ENCODE measurements at regions not wholly inside any gene's neighbourhood (a gene's known extent, or its start where the extent isn't known, plus 50 kb on each side); places are given as distances from the start of the nearest gene placed in this dataset.

DNA sequence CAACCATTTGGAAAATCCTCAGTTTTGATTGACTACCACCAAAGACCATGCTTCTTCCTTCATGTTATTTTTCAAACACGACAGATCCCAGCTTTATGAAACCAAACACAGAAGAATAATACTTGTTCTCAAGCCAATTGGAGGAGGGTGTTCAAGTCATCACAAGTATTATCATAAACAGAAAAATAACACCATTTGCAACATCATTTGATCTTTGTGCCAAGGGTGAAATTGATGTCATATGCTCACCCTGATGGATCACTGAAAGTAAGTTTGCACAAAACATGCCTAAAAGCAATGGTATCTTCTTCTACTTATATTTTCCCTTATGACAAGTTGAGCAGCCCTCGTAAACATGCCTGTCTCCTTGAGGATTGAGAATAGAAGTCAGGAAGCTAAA lies 448.0 kb upstream of the ZEB2 start:
- DNase-seq: no peak

DNA sequence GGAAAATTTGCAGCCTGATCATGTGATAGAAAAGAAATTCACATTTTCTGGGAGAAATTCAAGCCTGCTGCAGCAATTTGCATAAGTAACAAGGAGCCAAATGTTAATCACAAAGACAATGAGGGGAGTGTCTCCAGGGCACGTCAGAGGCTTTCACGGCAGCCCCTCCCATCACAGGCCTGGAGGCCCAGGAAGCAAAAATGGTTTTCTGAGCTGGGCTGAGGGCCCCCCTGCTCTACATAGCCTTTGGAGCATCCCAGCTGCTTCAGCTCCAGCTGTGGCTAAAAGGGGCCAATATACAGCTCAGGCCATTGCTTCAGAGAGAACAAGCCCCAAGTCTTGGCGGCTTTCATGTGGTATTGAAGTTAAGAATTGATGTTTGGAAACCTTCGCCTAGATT lies 445.3 kb upstream of the ZEB2 start:
- DNase-seq: no peak

DNA sequence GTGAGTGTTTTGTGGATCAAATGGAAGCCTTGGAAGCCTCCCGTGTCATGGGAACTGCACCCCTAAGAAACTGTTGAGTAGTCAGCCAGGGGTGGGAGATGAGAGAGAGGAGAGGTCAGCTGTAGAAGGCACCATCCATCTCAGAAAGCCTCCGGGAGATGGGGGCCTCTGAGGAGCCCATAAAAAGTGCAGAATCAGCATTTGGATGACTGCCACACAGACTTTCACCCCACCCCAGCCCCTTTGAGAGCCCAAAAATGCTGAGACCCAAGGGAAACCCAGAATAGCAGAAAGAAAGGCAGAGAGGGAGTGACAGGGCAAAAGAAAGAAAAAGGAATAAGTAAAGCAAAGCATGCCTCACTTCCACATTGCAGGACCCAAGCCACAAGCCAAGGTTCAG lies 443.1 kb upstream of the ZEB2 start:
- DNase-seq: no peak

DNA sequence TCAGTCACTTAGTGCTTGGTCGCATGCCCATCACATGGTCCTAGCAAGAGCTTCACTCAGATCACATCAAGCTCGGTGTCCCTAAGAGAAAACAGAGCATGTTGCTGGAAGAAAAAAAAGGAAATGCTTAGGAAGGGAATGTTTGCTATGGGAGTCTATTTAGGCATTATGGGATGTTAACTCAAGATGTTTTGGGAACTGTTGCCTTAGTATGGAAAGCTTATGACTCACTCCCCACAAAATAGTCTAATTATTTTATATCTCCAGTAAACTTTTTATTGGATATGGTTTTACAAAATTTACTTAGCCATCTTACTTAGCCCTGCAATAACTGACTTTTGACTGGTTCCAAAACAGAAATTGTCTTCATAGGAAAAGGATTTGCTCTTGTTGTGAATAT lies 439.5 kb upstream of the ZEB2 start:
- peak; percentile 27 for DNase-seq

DNA sequence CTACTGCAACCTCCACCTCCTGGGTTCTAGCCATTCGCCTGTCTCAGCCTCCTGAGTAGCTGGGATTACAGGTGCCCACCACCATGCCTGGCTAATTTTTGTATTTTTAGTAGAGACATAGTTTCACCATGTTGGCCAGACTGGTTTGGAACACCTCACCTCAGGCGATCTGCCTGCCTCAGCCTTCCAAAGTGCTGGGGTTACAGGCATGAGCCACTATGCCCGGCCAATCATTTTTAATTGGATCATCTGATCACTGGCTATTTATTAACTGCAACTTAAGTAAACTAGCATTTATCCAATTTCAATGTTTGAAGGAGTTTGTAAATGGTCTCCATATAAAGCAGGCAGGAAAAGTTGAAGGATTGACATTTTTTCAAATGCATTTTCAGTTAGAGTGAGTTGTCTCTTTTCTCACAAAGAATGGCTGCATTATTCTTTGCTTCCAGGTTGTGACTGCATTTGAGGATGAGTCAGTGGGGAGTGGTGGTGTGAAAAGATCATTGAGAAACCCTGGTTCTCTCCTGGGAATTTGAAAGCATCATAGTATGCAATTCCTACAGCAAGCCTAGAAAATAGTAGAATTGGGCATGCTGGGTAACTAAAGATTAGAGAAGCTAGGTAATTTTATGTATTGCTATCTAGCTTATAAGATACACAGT lies 431.1 kb upstream of the ZEB2 start:
- DNase-seq: peak; percentile 94

DNA sequence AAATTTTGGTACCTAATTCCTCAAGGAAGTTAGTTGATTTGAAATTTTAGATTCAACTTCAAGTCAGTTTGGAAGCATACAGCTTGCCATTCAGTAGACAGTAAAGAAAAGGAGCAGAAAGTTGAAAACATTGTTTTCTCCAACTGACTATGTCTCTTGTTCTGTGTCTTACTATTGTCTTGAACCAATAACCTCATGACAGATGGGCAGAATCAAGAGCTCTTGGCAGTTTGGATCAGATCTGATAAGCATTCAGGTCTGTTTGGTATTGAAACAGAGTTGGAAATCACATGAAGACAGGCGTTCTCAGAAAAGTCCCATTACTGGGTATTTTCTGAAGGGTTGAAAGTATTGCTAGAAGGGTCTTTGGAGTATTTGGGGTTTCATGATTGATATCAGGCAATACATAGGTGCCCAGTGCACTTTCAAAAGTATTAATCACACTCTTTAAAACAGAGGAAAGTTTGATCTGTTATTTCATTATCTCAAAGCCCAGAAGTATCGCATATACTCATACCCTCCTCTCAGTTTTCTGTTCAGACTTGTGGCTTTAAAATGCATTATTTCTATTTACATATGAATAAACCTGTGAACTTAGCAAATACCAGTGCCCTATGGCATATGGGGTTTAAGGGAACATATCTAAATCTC lies 428.4 kb upstream of the ZEB2 start:
- DNase-seq: no peak

DNA sequence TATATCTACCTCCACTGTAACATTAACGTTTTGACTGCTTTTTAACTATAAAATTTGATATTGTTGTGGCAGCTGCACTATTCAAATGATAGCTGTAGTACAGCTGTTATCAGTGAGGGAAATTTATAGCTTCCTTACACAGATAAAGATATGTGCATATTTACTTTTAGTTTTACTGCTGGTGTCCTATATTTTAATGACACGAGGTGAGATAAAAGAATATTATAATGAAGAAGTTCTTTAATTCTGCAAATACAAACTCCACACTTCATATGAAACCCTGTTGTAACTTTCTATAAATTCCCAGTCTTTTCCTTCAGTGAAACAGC lies 427.8 kb upstream of the ZEB2 start:
- DNase-seq: no peak

DNA sequence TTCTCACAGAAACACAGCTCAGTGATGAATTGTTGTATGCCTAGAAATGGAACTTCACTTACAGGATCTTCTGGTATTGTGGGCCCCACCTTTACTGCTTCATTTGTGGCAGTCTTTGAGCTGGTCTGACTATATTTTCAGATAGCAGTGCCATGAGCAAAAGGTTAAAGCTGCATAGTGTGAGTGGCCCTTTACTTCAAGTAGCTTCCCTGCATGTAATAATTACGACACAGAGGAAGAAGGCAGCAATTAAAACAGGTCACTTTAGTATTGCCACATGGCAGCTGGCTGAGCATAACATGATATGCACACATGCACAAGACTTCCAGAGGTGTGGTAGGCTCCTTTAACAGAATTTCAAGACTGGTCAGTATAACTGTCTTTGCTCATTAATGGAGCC lies 426.3 kb upstream of the ZEB2 start:
- DNase-seq: no peak

DNA sequence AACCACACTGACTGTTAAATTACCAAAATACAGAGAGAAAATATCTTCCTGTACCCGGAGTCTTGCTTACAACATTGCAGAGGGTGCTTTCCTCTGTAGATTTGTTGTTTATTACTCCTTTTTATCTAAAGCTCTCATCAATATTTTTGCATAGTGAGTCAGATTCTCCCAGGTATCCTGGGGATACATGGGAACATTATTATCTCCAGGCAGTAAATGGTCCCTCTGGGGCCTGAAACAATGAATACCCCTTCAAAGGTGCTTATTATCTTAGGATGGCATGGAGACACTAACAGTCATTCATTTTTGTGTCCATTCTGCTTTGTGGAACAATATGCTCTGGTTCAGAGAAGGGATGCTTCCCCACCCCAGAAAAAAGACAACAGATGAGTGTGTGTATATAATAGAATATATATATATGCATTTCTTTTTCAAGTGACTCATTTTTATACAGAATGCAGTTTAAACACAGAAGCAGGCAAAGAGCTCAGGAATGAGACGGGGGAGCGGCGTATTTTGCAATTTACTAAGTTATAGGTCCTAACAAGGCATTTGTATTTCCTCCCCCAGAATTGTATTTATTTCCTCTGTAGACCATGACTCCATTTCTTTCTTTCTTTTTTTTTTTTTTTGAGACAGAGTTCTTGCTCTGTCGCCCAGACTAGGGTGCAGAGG lies 424.8 kb upstream of the ZEB2 start:
- peak; percentile 49 for DNase-seq

DNA sequence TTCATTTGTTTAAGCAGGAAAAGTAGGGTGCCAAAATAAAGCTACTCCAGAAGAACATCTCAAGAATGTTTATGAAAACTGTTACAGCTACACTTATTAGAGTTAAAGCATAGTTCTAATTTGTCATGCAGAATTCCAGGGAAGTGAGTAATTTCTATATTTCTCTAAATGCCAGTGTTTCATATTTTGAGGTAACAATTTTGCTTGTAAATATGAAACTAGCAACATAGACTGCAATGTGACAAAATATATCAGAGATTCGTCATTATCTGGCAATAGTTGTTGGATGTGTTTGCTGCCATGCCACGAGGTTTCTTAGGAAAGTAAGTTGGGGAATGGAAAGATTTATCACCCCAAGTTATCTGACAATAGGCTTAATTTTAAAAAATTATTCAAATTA lies 424.1 kb upstream of the ZEB2 start:
- DNase-seq: peak; percentile 72

DNA sequence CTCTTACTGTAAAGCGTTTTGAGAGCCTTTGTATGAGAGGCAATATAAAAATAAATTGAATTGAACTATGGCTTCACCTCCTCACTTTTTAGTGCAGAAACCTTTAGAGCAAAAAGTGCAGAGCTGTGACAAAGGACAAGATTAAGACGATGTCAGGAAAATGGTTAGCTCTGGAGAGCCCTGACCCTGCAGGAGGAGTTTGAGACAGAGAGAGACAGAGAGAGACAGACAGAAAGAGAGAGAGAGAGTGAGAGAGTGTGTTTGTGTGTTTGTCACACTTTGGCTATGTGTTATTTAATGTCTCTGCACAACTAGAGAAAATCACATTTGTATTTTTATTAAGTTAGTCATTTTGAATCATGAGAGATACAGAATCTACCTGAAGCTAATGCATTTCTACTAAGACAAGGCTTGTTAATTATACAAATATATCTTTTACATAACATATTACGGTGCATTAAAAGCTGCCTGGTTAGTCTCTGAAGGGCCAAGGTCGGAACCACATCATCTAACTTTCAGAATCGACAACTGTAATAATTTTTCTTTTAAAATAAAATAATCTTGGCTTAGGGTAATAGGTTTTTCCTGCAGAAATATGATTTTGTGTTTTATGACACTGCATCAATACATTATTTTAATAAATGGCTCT lies 423.5 kb upstream of the ZEB2 start:
- DNase-seq: no peak

DNA sequence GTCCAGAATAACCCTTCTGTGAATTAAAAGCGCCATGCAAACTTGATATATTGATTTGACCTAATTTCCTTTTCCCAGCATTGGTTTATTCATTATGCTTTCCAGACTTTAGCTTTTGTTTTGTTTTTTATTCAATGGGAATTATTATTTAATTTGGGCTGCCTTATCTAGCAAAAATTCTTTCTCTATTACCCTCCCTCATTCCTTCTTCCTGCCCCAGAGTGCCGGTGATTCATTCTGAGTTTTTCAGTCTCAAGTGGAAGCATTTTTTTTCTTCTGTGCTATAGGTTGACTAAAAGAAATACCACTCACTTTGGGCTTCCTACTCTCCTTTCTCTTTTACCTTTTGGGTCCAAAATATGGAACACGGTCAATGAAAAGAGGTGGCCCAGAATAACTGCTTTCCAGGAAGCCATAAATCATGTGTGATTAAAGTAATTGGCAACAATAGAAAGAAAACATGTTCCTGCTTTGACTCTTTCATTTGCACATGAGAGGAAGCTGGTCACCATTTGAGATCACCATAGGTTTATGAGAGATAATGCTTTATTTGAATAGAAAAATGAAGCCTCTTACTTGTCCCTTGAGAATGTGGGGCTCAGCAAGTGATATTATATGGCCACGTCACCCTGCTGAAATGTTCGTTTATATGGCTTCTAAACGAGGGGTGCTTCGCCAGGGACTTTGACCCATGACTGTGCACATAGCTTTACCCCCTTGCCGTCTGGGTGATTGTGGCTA lies 422.8 kb upstream of the ZEB2 start:
- DNase-seq: peak; percentile 68

DNA sequence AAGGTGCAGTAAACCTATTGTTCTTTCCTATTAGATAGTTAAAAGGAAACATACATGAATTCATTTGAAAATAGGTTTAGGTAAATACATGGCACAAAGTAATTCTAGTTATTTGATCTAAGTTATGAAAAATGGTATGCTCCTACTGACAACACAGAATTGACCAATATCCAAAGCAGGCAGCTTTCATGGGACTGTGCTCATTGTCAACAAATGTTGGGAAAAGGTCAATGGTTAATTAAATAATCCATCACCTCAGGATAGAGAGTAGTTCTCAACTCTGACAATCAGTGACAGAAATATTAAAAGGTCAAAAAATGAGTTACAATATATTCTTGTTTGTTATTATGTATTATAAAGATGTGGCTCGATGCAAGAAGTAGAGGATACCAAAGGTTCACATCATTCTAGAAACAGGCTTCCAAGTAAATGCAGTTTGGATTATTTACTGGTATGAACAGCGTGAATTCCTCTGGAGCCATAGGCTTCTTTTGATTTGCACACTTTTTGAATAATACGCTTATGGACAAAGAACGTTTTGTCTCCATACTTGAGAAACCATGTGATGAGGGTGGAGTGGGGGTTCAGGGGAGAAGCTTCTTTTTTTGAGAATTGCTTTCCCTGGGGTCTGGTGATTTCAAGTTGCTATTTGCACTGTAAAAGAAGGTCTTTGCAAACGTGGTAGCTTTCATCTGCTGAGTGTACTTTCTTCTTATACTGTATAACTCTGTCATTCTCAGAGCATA lies 422.0 kb upstream of the ZEB2 start:
- no peak for DNase-seq

DNA sequence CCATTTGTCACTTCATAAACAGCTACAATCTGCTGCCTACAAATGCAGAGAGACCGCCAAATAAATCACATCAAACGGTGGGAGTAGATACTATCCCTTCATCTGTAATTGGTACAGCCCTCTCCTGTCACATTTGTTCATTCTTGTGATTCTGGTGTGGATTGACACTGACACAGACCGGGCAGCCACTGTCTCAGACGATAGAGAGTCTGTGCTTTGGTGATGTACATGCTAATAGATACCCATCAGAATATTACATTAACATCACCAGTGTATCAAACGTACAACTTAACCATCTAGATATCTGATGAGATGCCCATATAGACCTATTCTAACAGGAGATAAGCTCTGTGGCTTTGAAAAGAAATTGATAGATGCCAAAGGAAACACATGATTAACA lies 419.7 kb upstream of the ZEB2 start:
- DNase-seq: no peak

DNA sequence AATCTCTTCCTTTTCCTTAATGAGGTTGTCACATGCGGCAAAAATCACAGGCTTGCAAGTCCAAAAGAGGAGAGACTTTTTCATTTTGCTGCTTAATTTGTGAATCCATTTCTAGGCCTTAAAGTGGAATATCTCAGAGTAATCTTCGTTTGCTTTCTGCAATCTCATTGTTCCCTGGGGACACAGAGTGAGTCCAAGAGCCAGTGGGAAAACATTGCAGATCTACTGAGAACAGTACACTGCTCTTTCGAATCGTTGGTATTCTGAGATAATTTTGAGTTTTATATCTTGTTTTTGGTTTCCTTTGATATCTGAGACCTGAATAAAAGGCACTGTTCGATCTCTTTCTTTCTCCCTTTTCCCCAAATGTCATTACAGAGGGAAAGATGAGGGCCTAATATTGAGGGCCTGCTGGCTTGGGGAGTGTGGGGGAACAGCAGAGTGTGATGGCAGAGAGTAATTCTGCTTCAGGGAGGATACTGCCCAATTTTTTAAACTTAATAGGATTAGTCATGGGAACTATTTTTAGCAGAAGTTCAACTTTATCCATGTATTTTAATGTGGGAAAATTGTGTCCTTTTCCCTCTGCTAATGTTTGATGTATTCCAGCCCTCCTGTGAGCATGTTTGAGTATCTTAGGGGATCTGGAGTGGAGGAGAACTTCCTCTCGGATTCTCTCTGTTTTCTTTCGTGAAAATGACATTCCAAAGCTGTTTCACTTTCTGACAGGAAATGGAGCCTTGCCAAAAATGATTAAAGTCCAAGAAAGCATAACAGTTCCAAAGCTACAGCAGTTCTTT lies 418.2 kb upstream of the ZEB2 start:
- peak; percentile 88 for DNase-seq

DNA sequence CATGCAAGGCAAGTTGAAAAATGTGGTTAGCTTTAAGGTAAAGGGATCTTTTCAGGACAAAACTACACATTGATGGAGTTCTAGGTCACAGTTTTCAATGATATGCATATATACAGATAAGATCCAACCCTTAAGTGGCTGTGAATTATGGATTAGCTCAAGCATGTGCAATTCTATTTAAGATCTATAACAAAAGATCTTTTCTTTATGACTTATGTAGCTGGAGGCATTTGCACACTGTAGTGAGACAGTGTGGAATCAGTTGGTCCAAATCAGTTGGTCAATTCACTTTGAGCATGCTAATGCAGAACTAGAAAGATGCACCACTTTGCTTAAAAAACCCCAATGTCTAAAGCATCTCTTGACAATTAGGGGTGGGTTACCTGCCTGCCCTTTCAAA lies 417.1 kb upstream of the ZEB2 start:
- no peak for DNase-seq

DNA sequence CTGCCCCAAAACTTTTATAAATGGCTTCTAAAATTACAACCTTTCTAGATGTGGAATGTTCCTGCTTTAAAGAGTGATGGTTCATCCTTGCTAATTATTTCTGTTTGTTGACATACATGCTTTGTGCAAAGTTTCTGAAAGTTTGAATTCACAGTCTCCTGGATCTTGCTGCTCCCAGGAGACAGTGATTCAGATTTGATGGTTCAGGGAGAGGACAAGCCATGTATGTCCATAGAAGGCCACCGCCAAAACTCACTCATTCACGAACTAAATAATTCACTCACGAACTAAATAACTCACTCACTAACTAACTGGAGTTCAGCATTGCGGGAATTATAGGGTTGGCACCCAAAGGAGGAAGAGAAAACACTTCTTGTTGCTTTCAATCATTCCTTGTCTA lies 416.5 kb upstream of the ZEB2 start:
- DNase-seq: peak; percentile 60

DNA sequence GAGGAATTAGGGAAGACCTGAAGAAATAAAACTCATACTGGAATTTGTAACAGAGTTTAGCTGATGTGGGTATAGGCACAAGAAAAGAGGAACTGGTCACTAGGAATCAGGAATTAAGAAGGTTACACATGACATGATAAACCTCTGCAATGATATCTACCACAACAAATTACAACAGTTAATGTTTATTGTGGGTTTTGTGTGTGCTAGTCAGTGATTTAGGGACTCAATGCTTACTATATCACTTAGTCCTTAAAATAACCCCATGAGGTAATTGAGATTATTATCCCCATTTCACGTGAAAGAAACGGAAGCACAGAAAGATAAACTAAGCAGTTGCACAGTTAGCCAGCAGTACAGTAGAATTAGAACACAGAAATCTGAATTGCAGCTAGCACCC lies 415.8 kb upstream of the ZEB2 start:
- no peak for DNase-seq

DNA sequence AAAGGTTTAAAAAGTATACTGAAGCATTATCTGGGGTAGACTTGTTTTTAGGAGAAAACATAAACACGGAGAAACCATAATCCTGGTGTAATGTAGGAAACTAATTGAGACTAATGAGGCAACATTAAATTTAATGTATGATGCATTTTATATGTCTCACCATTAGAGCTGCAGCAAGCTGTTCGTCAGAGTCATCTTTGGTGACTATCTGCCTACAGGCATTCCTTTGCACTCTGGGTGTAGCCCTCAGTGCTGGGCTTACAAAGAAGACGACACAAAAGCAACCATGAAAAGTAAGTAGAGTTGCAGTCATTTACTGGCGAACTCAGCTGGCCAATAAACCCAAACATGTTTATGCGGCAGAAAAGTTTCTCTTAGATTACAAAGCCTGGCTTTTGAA lies 415.3 kb upstream of the ZEB2 start:
- peak; percentile 12 for DNase-seq

DNA sequence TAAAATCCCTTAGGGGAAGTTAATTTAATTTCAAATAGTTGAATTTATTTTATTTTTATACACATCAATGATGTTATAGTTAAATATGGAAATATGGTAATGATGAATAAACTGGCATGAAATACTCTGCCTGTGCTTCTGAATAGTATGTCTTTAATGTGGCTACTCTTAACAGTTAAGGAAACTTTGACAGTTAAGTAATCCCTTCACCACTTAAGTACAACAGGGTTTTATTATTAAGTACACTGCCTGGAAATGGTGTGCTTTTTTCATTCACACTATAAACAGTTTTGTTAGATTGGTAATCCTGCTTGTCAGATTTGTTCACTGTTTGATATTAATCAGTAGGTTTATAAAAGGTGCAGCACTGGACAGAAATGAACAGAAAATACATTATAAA lies 412.0 kb upstream of the ZEB2 start:
- no peak for DNase-seq

DNA sequence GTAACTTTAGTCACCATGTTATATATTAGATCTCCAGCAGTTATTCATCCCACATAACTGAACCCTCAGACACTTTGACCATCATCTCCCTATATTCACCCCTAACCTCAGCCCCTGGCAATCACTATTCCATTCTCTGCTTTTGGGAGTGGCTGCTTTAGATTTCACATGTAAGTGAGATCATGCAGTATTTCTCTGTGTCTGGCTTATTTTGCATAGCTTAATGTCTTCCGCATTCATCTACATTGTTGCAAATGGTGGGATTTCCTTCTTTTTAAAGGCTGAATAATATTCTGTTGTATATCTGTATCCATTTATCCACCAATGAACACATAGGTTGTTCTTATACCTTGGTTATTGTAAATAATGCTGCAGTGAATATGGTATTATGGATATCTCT lies 411.6 kb upstream of the ZEB2 start:
- DNase-seq: no peak

DNA sequence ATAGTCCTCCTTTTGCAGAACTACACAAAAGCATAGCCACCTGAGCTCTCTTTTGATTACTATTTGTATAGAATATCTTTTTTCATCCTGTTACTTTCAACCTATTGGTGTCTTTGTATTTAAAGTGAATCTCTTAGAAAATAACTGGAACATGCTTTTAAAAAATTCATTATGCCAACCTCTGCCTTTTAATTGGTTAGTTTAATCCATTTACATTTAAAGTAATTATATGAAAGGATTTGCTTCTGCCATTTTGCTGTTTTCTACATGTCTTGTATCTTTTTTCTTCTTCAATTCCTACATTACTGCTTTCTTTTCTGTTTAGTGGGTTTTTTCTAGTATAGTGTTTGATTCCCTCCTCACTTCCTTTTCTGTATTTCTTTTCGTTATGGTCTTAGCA lies 407.5 kb upstream of the ZEB2 start:
- no peak for DNase-seq
